ENCODE measurements at regions not wholly inside any gene's neighbourhood (a gene's known extent, or its start where the extent isn't known, plus 50 kb on each side); places are given as distances from the start of the nearest gene placed in this dataset.

- 81% methylated on average over 16 of the region's 25 CpGs for WGBS (ENCODE audit: insufficient coverage, low coverage, low lambda C conversion rate, missing lambda C conversion rate)
These were observed 51.0 kb upstream of the TMEM97 start for GRCh38 chr17:28267720-28268609.

GRCh38 chr17:28268610-28269313, 50.2 kb upstream of the TMEM97 start:
- Histone ChIP-seq H3K4me1 (peaks cover 0 to 9% (median 0%) of the 10 kb centered on the region in 4 donors), H3K27me3 (no peaks in the 10 kb centered on the region), H3K27ac (no peak overlapping the region), H3K4me3 (no peak overlapping the region), H3K9me3 (no peaks in the 10 kb centered on the region), H3K36me3 (no peaks in the 10 kb centered on the region)
- WGBS (ENCODE audit: insufficient coverage, low coverage, low lambda C conversion rate, missing lambda C conversion rate) = 60% methylated on average over 8 of the region's 10 CpGs
- ATAC-seq (no peak), DNase-seq (no peak)
- no peak for TF ChIP-seq CTCF (IDR thresholded peaks at IDR 0.05)
- no peak for TF ChIP-seq POLR2A (IDR thresholded peaks at IDR 0.05)
- intact Hi-C loops (cut with DNase I) = no loop called here

More at GRCh38 chr17:28267720-28268609, 51.0 kb upstream of the TMEM97 start:
- no peak overlapping the region for H3K27ac ChIP-seq
- ATAC-seq = no peak
- no peak for TF ChIP-seq POLR2A (IDR thresholded peaks at IDR 0.05)
- TF ChIP-seq CTCF (IDR thresholded peaks at IDR 0.05) = no peak
- DNase-seq = no peak
- H3K9me3 ChIP-seq = no peaks in the 10 kb centered on the region
- no peak overlapping the region for H3K4me3 ChIP-seq
- intact Hi-C loops (cut with DNase I) = no loop called here
- no peaks in the 10 kb centered on the region for H3K36me3 ChIP-seq
- peaks cover 0 to 9% (median 0%) of the 10 kb centered on the region in 4 donors for H3K4me1 ChIP-seq
- H3K27me3 ChIP-seq = no peaks in the 10 kb centered on the region

Small RNA genes lying in the stretch of these regions (small RNA-seq; reads per million reads assigned to genes)
- gene AC061975.2 = 0 reads per million in 2 experiments
